ENCODE measurements at regions not wholly inside any gene's neighbourhood (a gene's known extent, or its start where the extent isn't known, plus 50 kb on each side); places are given as distances from the start of the nearest gene placed in this dataset.

- TF ChIP-seq HDGF (IDR thresholded peaks at IDR 0.05) (no peak), CEBPB (IDR thresholded peaks at IDR 0.05; ENCODE audit: borderline replicate concordance in 1 of 2, low read depth in 2 of 2, low read length in 2 of 2) (no peak), NRF1 (conservative IDR thresholded peaks at IDR 0.05; ENCODE audit: low read depth, low read length) (no peak), MXI1 (IDR thresholded peaks at IDR 0.05; ENCODE audit: low read depth, low read length) (no peak), CTCF (IDR thresholded peaks at IDR 0.05 in 2 of 3, conservative IDR thresholded peaks at IDR 0.05 in 1 of 3; ENCODE audit: control insufficient read depth in 2 of 3, extremely low read depth in 1 of 3, insufficient read depth in 1 of 3, low read depth in 3 of 3, low read length in 3 of 3) (no peak), RBBP5 (conservative IDR thresholded peaks at IDR 0.05) (no peak), RFX5 (IDR thresholded peaks at IDR 0.05; ENCODE audit: low read depth, low read length) (no peak), MTA3 (IDR thresholded peaks at IDR 0.05; ENCODE audit: borderline replicate concordance, low read length) (no peak), POLR2A (IDR thresholded peaks at IDR 0.05; ENCODE audit: low read depth, low read length) (no peak), ZNF24 (IDR thresholded peaks at IDR 0.05) (no peak), POLR2AphosphoS5 (IDR thresholded peaks at IDR 0.05; ENCODE audit: low read length) (no peak)
Measured at GRCh38 chr20:52372169-52372568, 180.6 kb upstream of the ZFP64 start.

Measured in GM12878 (cell line).